ENCODE measurements at regions not wholly inside any gene's neighbourhood (a gene's known extent, or its start where the extent isn't known, plus 50 kb on each side); places are given as distances from the start of the nearest gene placed in this dataset.
A peak's percentile ranks its signal among the peaks of the same experiment; 100 is the strongest.
"Not testable (repeated sequence)": the region's sequence is repeated elsewhere in the genome, so short reads cannot be mapped to it uniquely, and the experiment has no call there.

DNA sequence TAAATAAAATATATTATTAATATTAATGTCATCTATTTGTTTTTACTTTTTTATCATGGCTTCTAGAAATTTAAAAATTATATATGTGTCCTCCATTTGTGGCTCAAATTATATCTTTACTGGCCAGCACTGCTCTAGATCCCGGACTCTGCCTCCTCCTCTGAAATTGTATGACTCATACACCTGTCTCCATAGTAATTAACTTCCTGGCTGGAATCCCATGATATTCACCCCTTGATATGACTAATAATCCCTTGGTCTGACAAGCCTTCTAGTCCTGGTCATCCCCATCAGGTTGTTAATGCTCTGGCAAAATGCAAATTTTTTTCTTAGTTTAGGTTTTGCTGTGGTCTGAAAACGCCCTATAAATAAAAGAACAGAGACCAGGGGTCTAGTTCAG is 116.2 kb downstream of the BMP4 start:
- TF ChIP-seq, protein P1, sequence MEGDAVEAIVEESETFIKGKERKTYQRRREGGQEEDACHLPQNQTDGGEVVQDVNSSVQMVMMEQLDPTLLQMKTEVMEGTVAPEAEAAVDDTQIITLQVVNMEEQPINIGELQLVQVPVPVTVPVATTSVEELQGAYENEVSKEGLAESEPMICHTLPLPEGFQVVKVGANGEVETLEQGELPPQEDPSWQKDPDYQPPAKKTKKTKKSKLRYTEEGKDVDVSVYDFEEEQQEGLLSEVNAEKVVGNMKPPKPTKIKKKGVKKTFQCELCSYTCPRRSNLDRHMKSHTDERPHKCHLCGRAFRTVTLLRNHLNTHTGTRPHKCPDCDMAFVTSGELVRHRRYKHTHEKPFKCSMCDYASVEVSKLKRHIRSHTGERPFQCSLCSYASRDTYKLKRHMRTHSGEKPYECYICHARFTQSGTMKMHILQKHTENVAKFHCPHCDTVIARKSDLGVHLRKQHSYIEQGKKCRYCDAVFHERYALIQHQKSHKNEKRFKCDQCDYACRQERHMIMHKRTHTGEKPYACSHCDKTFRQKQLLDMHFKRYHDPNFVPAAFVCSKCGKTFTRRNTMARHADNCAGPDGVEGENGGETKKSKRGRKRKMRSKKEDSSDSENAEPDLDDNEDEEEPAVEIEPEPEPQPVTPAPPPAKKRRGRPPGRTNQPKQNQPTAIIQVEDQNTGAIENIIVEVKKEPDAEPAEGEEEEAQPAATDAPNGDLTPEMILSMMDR (conservative IDR thresholded peaks at IDR 0.05; ENCODE audit: low read depth, low read length), result no peak
- DNase-seq (ENCODE audit: low read depth), result peak; percentile 87

DNA sequence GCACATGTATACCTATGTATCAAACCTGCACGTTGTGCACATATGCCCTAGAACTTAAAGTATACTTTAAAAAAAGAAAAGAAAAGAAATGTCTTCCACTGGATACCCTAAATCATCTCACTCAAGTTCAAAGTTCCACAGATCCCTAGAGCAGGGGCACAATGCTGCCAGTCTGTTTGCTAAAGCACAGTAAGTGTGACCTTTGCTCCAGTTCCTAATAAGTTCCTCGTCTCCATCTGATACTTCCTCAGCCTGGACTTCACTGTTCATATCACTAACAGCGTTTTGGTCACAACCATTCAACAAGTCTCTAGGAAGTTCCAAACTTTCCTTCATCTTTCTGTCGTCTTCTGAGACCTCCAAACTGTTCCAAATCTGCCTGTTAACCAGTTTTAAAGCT is 118.3 kb downstream of the BMP4 start:
- DNase-seq (ENCODE audit: low read depth), result no peak
- H3K4me3 ChIP-seq (ENCODE audit: low read length), result no peak overlapping the region
- TF ChIP-seq, protein P1 (conservative IDR thresholded peaks at IDR 0.05; ENCODE audit: low read depth, low read length), result no peak

More for the DNA sequence above, 116.2 kb downstream of the BMP4 start:
- H3K4me3 ChIP-seq (ENCODE audit: low read length), result no peak overlapping the region

DNA sequence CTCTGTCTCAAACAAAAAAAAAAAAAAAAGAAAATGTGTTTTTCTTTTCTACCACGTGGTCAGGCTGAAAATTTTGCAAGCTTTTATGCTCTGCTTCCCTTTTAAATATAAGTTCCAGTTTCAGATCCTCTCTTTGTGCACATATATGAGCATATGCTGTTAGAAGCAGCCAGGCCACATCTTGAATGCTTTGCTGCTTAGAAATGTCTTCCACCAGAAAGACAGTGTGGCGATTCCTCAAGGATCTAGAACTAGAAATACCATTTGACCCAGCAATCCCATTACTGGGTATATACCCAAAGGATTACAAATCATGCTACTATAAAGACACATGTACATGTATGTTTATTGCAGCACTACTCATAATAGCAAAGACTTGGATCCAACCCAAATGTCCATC is 119.0 kb downstream of the BMP4 start:
- not testable (repeated sequence) for H3K4me3 ChIP-seq (ENCODE audit: low read length)

DNA sequence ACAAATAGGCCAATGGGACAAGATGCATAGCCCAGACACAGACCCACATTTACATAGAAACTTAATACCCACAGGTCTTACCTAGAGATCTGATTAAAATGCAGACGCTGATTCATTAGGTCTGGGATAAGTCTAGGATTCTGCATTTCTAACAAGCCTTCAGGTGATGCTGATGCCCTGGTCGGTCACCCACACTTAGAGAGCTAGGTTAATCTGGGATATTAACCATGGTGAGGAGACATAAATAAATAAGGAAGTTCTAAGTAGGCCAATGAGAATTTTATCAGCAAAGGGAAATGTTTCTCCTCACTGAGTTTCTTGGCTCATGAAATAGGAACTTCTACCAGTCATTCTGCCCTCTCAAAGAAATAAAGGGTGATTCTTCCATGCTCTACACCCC is 120.1 kb downstream of the BMP4 start:
- TF ChIP-seq, protein P1 (conservative IDR thresholded peaks at IDR 0.05; ENCODE audit: low read depth, low read length), result no peak
- no peak for DNase-seq (ENCODE audit: low read depth)
- H3K4me3 ChIP-seq (ENCODE audit: low read length), result no peak overlapping the region

More for the DNA sequence above, 119.0 kb downstream of the BMP4 start:
- not testable (repeated sequence) for DNase-seq (ENCODE audit: low read depth)

DNA sequence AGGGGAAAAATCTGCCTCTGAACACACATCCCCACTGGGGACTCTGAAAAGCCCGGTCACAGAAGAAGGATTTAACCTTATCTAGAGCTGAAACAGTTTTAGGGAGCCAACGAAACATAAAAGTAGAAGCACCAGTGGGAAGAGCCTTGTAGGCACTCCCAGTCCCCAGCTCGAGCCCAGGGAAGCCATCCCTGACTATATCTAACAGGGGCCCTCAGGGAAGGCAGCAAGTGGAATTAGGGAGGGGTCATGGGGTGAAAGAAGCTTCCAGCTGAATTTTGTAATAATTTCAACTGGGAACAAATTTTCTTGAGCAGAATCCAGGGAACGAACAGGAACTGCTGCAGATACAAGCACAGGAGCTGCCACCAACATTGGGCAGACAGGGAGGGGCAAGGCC is 127.8 kb downstream of the BMP4 start:
- no peak for DNase-seq (ENCODE audit: low read depth)
- H3K4me3 ChIP-seq (ENCODE audit: low read length), result no peak overlapping the region
- TF ChIP-seq, protein P1 (conservative IDR thresholded peaks at IDR 0.05; ENCODE audit: low read depth, low read length), result no peak

DNA sequence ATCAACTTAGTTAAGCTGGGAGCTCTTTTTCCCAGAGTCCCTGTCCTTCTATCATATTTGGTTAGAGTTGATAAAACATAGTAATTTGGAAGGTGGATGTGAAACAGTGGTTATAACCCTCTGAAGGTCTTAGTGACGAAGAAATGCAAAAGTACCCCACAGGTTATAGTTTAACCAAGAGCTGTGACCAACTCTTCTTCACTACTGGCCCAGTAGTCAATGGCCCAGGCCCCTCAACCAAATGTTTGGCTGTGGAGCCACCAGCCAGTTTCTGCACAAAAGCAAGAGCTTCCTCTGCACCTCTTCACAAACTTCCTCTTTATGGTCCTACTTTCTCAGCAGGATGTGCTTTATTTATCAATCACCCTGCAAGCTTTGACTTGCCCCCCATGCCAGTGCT is 132.6 kb downstream of the BMP4 start:
- H3K4me3 ChIP-seq (ENCODE audit: low read length), result no peak overlapping the region
- DNase-seq (ENCODE audit: low read depth), result no peak
- TF ChIP-seq, protein P1 (conservative IDR thresholded peaks at IDR 0.05; ENCODE audit: low read depth, low read length), result no peak

DNA sequence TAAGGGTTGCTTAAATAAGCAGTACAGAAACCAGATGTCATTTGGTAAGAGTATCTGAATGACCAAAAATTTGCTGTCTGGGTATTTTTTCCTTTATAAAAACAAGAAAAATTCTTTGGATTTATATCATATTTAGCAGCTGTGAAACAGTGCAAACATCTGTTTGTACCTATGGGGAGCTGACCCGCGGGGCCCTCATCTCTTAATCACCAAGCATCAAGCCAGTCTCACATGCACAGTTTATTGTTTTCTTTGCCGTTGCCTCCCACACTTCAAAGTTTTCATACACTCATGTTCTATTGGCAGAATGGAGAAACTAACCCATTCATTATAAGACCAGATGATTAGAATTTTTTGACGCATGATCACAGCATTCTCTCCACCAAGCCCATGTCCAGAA is 142.2 kb downstream of the BMP4 start:
- no peak overlapping the region for H3K4me3 ChIP-seq (ENCODE audit: low read length)
- TF ChIP-seq, protein P1 (conservative IDR thresholded peaks at IDR 0.05; ENCODE audit: low read depth, low read length), result no peak
- no peak for DNase-seq (ENCODE audit: low read depth)

DNA sequence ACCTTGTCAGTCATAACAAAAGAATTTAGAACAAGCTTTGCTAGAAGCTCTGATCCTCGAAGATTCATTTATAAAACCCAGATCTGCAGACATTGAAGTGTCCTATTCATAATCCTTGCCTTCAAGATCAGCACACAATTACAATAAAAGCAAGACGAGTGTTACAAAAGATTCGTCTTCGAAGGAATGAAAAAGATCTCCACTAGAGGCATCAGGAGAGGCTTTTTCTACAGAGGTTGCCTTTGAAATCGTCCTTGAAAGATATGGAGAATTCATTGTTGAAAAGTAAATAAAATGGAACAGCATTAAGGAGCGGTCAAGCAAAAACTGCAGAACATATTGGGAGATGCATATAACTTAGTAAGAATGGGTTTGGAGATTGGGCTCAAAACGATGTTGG is 146.4 kb downstream of the BMP4 start:
- TF ChIP-seq, protein P1 (conservative IDR thresholded peaks at IDR 0.05; ENCODE audit: low read depth, low read length), result no peak
- H3K4me3 ChIP-seq (ENCODE audit: low read length), result no peak overlapping the region
- no peak for DNase-seq (ENCODE audit: low read depth)
